HG03139 (cell line): ENCODE measurements at regions not wholly inside any gene's neighbourhood (a gene's known extent, or its start where the extent isn't known, plus 50 kb on each side); places are given as distances from the start of the nearest gene placed in this dataset.
"Not testable (repeated sequence)": the region's sequence is repeated elsewhere in the genome, so short reads cannot be mapped to it uniquely, and the experiment has no call there.

ENCODE experiments used
- ATAC-seq: cut with Tn5 transposase; IDR thresholded peaks from one replicate; pipeline ENCODE4 v1.9.1; 2021; ENCODE audit not compliant: unreplicated experiment

DNA sequence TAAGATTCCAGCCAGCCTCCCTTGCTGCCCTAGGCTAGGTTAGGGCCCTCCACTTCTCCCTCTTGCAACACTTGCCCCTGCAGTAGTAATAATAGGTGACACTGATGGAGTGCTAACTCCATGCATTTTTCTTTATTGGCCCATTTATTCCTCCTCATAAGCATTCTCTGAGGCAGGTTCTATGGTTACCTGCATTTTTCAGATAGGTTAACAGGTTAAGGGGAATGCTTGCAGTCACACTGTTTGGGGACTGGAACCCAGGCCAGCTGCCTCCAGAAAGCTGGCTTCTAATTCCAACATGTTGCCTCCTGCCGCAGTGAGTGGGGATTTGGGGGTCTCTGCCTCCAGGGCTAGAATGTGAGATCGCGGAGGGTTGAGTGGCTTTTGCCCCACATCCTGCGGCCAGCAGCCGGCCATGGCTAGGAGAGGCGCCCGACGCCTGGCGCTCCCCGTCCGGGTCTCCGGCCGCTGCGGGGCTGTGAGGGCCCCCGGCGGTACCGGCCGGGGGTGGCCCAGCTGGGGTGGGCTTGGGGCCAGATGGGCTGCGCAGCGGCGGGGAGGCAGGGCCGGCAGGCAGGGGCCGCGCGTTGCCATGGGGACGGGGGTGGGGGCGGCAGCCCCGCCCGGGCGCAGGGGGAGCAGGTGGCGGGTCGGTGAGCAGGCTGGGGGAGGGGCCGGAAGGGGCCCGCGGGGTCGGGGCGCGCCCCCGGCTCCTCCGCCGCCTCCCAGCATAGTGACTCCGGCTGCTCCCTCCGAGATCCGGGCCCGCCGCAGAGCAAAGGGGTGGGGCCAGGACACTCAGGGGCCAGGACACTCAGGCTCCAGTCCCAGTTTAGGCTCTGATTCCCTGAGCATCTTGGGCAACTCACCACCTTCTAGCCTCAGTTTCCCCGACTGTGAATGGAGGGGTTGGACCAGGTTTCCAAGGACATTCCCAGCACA is 68.4 kb upstream of the SSBP3 start:
- ATAC-seq: no peak

DNA sequence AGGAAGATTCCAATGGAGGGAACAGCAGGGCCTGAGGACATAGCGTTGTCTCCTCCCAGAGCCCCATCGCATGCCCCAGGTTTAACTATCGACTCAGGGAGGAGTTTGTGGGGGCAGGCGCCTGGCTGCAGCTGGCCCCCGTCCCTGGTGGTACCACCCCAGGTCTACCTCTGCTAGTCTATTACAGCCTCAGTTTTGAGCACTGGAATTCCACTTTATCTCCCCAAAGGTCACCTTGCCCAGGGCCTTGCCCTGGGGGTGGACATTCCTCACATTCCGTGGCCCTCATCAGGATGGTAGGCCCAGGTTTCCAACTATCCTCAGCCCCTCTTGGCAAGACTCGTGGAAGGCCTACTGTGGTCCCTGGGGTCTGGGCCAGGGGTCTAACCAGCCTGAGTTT is 65.4 kb upstream of the SSBP3 start:
- ATAC-seq: no peak

DNA sequence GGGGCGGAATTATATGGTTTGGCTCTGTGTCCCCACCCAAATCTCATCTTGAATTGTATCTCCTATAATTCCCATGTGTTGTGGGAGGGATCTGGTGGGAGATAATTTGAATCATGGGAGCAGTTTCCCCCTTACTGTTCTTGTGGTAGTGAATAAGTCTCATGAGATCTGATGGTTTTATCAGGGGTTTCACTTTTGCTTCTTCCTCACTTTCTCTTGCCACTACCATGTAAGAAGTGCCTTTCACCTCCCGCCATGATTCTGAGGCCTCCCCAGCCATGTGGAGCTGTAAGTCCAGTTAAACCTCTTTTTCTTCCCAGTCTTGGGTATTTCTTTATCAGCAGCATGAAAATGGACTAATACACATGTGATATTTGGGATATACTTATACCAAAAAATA is 63.2 kb upstream of the SSBP3 start:
- ATAC-seq: not testable (repeated sequence)

DNA sequence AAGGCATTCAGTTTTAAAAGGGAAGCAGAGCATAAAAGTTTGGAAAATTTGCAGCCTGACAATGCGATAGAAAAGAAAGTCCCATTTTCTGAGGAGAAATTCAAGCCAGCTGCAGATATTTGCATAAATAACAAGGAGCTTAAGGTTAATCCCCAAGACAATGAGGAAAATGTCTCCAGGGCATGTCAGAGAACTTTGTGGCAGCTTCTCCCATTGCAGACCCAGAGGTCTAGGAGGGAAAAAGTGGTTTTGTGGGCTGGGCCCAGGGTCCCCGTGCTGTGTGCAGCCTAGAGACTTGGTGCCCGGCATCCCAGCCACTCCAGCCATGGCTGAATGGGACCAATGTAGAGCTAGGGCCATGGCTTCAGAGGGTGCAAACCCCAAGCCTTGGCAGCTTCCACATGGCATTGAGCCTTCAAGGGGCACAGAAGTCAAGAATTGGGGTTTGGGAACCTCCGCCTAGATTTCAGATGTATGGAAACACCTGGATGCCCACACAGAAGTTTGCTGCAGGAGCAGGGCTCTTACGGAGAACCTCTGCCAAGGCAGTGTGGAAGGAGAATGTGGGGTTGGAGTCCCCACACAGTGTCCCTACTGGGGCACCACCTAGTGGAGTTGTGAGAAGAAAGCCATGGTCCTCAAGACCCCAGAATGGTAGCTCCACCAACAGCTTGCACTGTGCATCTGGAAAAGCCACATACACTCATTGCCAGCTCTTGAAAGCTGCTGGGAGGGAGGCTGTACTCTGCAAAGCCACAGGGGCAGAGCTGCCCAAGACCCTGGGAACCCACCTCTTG is 62.3 kb upstream of the SSBP3 start:
- ATAC-seq: not testable (repeated sequence)

DNA sequence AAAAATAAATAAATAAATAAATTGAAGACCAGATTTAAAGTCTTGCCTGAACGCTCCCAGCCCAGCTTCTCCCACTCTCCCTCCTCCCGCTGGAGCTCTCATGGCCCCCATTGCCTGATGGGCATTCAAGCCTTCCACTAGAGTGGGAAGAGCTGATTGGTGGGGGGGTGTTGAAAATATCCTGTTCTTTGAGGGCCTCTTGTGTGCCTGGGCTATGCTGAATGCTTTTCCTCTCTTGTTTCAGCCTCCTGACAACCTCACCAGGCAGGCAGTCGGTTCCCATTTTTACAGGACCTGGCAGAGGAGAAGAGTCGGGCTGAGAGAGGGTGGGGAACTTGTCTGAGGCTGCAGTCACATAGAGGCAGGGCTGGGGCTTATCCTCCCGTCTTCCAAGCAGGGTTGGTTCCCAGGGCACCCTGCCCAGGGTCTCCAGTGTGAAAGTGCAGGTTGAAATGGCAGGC is 59.2 kb upstream of the SSBP3 start:
- no peak for ATAC-seq

DNA sequence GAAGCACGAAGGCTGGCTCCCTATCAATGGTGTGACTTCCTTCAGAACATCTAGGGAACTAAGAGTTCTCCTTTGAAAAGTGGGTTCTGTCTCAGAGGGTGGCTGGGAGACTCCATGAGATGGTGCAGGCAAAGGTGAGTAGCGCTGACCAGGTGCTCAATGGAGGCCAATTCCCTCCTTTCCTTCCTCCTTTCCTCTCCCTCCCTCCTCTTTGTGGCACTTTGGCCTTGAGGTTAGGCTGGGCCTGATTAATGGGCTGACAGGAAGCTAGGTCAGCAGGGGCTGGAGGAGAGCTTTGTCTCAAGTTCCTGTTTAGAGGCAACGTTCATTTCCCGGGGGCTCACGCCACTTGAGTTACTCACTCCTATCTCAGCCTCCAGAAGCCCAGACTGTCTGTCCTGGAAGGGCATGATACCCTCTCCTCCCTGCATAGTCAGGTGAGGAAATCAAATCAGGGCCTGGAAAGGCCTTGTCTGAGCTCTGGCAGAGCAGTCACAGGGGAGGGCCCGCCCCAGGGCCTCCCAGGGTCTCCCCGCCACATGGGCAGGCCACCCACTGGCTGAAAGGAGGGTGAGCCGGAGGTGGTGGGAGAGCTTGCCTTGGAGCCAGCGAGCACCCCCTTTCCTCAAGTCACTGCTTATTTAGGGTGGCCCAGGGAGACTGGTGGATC is 58.4 kb upstream of the SSBP3 start:
- no peak for ATAC-seq

DNA sequence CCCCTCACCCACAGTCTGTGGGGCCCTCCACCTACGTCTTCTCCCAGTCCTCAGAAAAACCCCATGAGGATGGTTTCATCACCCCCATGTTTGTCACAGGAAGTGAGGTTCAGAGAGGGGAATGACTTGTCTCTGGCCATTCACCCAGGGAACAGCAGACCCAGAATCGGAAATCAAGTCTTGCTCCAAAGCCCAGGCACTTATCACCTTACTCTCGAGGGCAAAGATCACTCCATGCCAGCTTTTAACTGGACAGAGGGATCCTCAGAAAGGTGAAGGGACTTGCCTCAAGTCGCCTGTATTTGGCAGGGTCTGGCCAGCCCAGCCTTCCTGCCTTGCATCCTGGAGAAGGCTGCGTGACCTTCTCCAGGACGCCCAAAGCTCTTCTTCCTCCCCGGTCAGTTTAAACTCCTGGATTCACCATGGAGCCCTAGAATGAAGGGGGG is 57.9 kb upstream of the SSBP3 start:
- ATAC-seq: no peak

DNA sequence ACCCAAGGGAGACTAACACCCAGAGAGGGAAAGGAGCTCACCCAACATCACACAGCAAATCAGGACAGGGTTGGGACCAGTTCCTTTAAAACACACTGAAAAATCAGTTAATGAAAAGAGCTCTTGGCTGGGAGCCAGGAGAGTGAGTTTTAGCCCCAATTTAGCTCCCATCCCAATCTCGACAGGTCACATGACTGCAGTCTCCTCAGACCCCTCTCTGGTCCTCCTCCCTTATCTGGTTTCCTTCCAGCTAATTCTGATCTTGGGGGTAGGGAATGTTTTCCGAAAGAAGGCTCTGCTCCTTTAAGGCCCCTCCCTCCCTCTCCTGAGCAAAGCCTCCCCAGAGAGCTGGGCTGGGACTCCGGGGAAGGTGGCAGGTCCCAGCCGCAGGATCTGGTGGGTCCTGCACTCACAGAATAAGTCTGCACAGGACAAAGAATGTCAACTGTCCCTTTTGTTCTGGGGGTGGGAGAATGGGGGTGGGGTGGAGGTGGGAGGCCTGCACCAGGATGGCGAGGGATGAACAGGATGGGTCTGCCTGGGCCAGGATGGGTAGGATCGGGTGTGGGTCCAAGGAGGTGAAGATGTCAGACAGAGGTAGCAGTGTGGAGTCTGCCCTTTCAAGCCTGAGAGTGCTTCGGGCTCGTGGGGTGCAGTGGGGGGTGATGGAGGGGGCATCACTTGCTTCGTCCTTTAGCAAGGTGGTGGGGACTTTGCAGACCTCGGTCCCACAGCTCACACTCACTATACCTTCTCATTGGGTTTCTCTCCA is 57.3 kb upstream of the SSBP3 start:
- no peak for ATAC-seq

DNA sequence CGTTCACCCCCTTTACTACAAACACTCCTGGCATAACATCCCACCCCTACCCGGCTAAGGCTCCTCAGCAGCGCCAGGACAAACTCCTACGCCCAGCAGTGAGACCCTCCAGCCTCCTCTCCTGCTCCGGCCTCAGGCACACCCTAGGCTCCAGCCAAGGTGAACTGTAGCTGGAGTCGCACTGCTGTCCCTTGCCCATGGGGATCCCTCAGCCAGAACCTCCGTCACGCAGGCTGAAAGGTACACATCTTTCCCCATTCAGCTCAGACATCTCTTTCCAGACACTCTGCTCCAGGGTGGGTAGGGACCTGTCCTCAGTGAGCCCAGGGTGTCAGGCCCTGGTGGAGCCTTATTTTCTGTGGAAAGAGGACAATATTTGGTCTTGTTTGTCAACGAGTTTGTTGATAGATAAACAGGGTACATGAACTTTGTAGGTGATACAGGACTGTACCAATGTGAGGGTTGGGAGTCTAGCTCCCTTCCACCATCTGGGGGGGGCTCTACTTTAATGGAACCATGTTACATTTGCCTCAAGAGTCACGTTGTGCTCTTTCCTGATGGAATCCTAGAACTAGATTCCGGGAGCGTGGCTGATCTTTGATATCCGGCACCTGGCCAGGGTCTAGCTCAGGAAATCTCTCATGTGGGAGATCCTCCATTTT is 56.5 kb upstream of the SSBP3 start:
- no peak for ATAC-seq

DNA sequence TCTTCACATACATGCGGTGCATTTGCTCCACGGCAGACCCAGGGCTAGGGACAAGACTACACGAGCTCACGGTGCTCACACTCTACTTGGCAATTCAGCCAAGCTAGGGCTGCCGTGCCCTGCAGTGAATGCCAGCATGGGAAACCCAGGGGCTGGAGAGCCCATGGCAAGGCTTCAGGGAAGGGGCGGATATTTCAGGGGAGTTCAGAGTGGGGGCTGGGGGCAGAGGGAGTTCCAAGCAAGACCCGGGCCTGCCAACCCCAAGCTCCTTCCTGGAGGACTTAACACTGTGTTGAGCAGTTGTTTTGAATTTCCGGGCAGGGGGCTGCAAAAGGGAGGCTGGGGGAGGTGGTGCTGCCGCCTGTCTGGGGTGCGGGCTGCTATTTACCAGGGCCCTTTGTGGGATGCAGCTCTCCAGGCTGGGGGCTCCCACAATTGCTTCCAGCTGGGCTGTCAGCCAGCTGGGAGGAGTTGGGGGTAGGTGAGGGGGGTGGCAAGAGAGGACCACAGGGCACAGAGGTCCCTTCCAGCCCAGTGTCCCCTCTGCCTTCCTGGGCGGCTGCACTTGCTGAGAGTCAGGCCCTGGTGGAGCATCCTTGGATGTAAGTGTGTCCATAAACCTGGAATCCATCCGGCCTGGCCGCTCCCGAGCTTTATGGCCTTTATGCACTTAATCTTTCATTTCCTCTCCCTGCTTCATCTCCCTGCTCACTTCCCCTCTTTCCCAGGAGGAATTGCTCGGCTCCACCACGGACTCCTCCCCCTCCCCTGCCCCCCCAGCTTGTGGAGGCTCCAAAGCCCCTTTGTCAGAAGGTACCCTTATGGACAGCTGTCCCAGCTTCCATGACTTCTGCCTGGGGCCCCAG is 55.8 kb upstream of the SSBP3 start:
- ATAC-seq: no peak

DNA sequence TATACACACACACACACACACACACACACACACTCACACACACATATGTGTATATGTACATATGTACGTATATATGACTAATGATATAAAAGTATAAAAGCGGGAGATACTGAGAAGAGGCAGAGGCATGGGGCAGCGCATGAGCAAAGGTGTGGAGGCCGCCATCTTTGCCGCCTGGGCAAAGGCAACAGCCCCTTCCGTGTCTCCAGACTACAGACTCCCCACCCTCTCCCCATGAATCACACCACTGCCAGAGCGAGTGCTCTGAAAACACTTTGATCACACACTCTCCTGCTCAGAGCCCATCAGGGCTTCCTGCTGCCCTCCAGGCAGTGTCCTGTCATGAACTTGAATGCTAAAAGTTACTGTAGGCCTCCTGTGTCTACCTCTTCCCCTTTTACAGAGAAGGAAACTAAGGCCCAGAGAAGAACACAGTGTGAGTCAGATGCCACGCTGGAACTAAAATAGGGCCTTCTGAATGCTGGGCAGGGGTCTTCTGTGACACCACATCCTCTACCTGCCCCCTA is 54.7 kb upstream of the SSBP3 start:
- ATAC-seq: no peak

DNA sequence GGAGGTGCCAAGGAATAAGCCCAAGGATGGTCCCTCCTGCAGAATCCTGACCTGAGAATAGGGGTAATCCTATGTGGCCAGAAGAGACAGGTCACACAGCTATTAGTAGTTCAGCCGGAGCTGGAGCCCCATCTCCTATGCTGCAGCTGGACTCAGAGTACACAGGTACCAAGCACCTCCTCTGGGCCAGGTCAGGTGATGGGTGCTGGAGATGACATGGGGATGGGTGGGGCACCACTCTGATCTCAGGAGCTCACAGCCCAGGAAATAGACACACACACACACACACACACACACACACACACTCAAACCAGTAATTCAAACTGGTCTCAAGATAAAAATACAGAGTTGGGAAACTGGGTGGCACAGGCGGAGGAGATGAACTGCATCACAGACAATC is 54.2 kb upstream of the SSBP3 start:
- ATAC-seq: no peak

DNA sequence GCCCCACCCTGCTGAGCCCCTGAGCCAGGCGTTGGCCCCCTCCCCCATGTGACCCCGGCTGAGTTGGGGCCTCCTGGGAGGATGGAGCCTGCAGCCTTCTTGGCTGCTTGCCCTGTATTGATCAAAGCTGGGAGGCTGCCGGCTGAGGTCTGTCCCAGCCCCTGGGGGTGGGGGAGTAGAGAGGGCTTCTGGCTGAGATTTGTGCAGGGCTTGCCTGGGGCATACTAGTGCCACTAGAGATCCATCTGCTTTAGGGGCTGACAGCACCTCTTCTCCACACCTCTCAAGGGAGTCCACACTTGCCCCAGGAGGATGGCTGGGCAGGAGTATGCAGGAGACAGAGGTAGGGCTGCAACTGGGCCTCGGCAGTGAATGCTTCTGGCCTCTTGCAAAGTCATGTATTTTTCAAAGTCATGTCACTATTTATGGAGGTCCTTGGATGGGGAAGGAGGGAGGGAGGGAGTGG is 53.6 kb upstream of the SSBP3 start:
- no peak for ATAC-seq

DNA sequence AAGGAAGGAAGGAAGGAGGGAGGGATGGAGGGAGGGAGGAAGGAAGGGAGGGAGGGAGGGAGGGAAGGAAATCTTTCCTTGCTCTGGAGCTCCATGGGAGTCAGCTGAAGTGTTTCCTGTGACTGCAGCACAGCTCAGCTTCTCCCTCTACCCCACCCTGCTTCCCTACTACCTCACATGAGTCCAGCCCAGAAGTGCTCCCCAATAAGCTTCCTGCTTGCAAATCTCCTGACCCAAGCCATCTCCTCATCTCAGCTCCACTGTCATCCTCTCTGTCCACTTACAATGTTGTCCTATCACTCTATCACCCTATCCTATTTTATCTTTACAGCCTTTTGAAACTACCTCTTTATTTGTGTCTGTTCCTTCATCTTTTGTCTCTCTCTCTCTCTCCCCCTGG is 52.9 kb upstream of the SSBP3 start:
- no peak for ATAC-seq

DNA sequence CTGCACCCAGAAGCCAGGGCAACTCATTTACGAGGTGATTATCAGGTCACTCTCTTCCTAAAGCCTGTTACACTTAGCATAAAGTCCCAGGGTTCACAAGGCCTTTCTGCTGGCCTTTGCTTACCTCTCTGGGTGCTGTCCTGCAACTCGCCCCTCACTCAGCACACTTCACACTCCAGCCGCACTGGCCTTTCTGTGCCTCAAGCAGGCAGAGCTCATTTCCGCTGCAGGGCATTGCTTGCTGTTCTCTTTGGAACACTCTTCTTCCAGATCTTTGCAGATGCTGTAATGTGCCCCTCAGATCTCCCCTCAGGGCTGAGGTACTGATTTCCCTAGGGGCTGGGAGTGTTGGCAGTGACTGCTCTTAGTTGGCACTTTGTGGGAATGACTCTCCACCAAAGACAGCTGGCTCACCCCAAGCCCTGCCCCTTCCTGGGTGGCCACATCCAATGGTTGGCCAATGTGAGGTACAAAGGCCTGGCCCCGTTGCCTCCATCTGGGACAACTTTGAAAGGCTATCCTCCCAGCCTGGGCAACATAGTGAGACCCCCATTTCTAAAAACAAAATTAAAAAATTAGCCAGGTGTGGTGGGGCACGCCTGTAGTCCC is 50.8 kb upstream of the SSBP3 start:
- no peak for ATAC-seq

DNA sequence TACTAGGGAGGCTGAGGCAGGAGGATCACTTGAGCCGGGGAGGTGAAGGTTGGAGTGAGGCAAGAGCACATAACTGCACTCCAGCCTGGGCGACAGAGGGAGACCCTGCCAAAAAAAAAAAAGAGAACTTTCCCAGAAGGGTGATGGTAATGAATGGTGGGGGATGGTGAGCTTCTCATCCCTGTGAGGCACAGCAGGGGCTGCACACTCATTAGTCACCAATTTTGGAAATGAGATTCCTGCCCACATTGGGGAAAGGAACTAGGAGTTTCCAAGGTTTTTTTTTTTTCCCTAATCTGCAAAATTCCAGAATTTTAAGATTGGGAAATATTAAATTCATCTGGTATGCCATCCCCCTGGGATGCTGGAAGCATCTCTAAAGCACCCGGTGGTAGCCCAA is 50.2 kb upstream of the SSBP3 start:
- ATAC-seq: no peak
